ENCODE measurements at regions not wholly inside any gene's neighbourhood (a gene's known extent, or its start where the extent isn't known, plus 50 kb on each side); places are given as distances from the start of the nearest gene placed in this dataset.

DNA sequence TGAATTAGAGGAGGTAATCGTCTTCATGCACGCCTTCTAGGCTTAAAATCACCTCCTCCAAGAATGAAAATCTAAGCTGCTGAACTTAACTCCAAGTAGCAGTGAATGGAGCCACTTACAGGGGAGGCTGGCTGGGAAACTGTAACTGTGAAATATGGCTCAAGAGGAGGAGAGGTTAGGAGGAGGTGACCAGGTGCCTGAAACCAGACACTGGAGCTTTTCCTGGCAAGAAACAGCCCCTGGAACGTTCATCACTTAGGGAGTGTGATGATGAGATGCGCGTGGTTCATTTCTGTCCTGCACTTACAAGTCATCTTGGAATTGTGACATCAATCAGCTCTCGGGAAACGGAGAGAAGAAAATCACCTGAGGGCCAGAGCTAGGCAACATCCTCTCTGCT, 62.3 kb upstream of the TMEM132C start (continued):
- TF ChIP-seq, protein P1, sequence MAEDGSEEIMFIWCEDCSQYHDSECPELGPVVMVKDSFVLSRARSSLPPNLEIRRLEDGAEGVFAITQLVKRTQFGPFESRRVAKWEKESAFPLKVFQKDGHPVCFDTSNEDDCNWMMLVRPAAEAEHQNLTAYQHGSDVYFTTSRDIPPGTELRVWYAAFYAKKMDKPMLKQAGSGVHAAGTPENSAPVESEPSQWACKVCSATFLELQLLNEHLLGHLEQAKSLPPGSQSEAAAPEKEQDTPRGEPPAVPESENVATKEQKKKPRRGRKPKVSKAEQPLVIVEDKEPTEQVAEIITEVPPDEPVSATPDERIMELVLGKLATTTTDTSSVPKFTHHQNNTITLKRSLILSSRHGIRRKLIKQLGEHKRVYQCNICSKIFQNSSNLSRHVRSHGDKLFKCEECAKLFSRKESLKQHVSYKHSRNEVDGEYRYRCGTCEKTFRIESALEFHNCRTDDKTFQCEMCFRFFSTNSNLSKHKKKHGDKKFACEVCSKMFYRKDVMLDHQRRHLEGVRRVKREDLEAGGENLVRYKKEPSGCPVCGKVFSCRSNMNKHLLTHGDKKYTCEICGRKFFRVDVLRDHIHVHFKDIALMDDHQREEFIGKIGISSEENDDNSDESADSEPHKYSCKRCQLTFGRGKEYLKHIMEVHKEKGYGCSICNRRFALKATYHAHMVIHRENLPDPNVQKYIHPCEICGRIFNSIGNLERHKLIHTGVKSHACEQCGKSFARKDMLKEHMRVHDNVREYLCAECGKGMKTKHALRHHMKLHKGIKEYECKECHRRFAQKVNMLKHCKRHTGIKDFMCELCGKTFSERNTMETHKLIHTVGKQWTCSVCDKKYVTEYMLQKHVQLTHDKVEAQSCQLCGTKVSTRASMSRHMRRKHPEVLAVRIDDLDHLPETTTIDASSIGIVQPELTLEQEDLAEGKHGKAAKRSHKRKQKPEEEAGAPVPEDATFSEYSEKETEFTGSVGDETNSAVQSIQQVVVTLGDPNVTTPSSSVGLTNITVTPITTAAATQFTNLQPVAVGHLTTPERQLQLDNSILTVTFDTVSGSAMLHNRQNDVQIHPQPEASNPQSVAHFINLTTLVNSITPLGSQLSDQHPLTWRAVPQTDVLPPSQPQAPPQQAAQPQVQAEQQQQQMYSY (CRISPR knock-in tag; IDR thresholded peaks at IDR 0.05), result no peak
- TF ChIP-seq RAD21 (IDR thresholded peaks at IDR 0.05; ENCODE audit: insufficient read depth, low read depth, low read length) (no peak), CEBPB (IDR thresholded peaks at IDR 0.05; ENCODE audit: borderline replicate concordance in 1 of 2, low read depth in 2 of 2, low read length in 2 of 2) (no peak)

DNA sequence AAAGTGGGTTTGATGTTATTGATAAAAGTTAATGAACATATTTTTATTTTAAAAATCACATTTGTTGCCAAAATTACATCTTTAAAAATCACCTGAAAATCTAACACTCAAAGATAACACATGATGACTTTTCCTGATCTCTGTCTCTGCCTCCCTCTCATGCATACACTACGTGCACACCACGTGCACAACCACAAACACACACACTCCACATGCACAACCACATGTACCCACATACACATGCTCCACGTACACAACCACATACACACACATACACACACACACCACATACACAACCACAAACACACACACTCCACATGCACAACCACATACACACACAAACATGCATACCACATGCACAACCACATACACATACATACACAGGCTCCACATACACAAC, 61.8 kb upstream of the TMEM132C start:
- in situ Hi-C loops (cut with MboI), result no loop called here
- POLR2A ChIA-PET, result no interaction called here

More for the DNA sequence above, 61.8 kb upstream of the TMEM132C start:
- Histone ChIP-seq H3K4me2 (ENCODE audit: control insufficient read depth, insufficient read depth) (no peak overlapping the region), H3K9me3 (replicated peaks; ENCODE audit: control insufficient read depth, insufficient read depth, low read length) (no peaks in the 10 kb centered on the region; the same call in 2 of the 3 replicates), H3K27me3 (replicated peaks in 1 of 2; ENCODE audit: control insufficient read depth in 2 of 2, insufficient read depth in 2 of 2, low read length in 1 of 2) (no peaks in the 10 kb centered on the region), H3K4me1 (ENCODE audit: control insufficient read depth, insufficient read depth, low read length) (no peaks in the 10 kb centered on the region), H2AFZ (ENCODE audit: control insufficient read depth, low read depth, low read length) (no peak overlapping the region), H3K9ac (ENCODE audit: control insufficient read depth, insufficient read depth, low read length) (no peak overlapping the region), H4K20me1 (ENCODE audit: control insufficient read depth, insufficient read depth) (no peaks in the 10 kb centered on the region), H3K79me2 (ENCODE audit: control insufficient read depth, insufficient read depth, low read length) (no peaks in the 10 kb centered on the region), H3K4me3 (no peak overlapping the region), H3K36me3 (ENCODE audit: control insufficient read depth in 2 of 2, insufficient read depth in 2 of 2, low read length in 1 of 2) (no peaks in the 10 kb centered on the region), H3K27ac (ENCODE audit: control insufficient read depth, insufficient read depth) (no peak overlapping the region)
- WGBS (ENCODE audit: insufficient coverage, insufficient replicate concordance, low lambda C conversion rate, missing lambda C conversion rate), result 0% methylated on average over 3 of the region's 3 CpGs
- SMC1A ChIA-PET (ENCODE audit: uncharacterized antibody, unreplicated experiment), result no interaction called here
- no peak for DNase-seq (ENCODE audit: low read depth, low spot score)
- TF ChIP-seq IKZF1 (conservative IDR thresholded peaks at IDR 0.05) (no peak), FOS (IDR thresholded peaks at IDR 0.05; ENCODE audit: borderline replicate concordance, extremely low read depth, insufficient read length) (no peak), IRF4 (IDR thresholded peaks at IDR 0.05; ENCODE audit: low read depth, low read length) (no peak), SRF (IDR thresholded peaks at IDR 0.05; ENCODE audit: low read depth in 2 of 2, low read length in 2 of 2) (no peak), BCL11A (IDR thresholded peaks at IDR 0.05; ENCODE audit: low read depth, low read length) (no peak)
- TF ChIP-seq, protein P2, sequence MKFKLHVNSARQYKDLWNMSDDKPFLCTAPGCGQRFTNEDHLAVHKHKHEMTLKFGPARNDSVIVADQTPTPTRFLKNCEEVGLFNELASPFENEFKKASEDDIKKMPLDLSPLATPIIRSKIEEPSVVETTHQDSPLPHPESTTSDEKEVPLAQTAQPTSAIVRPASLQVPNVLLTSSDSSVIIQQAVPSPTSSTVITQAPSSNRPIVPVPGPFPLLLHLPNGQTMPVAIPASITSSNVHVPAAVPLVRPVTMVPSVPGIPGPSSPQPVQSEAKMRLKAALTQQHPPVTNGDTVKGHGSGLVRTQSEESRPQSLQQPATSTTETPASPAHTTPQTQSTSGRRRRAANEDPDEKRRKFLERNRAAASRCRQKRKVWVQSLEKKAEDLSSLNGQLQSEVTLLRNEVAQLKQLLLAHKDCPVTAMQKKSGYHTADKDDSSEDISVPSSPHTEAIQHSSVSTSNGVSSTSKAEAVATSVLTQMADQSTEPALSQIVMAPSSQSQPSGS (IDR thresholded peaks at IDR 0.05; ENCODE audit: low read length), result no peak
- TF ChIP-seq, protein P3, sequence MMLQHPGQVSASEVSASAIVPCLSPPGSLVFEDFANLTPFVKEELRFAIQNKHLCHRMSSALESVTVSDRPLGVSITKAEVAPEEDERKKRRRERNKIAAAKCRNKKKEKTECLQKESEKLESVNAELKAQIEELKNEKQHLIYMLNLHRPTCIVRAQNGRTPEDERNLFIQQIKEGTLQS (IDR thresholded peaks at IDR 0.05; ENCODE audit: borderline replicate concordance, extremely low read depth, low read depth, low read length), result no peak
- TF ChIP-seq, protein P4, sequence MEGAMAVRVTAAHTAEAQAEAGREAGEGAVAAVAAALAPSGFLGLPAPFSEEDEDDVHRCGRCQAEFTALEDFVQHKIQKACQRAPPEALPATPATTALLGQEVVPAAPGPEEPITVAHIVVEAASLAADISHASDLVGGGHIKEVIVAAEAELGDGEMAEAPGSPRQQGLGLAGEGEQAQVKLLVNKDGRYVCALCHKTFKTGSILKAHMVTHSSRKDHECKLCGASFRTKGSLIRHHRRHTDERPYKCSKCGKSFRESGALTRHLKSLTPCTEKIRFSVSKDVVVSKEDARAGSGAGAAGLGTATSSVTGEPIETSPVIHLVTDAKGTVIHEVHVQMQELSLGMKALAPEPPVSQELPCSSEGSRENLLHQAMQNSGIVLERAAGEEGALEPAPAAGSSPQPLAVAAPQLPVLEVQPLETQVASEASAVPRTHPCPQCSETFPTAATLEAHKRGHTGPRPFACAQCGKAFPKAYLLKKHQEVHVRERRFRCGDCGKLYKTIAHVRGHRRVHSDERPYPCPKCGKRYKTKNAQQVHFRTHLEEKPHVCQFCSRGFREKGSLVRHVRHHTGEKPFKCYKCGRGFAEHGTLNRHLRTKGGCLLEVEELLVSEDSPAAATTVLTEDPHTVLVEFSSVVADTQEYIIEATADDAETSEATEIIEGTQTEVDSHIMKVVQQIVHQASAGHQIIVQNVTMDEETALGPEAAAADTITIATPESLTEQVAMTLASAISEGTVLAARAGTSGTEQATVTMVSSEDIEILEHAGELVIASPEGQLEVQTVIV (IDR thresholded peaks at IDR 0.05; ENCODE audit: borderline replicate concordance, partially characterized antibody), result no peak
- ATAC-seq, result no peak
- no TSS peak for BruUV-seq (replicated peaks)
- no peak for FAIRE-seq
- CTCF ChIA-PET, result no interaction called here
- RAD21 ChIA-PET (ENCODE audit: unreplicated experiment), result no interaction called here
- intact Hi-C loops (cut with micrococcal nuclease; ENCODE audit: unreplicated experiment), result no loop called here
